ENCODE measurements at regions not wholly inside any gene's neighbourhood (a gene's known extent, or its start where the extent isn't known, plus 50 kb on each side); places are given as distances from the start of the nearest gene placed in this dataset.

GRCh38 chr20:40499391-40499790 is 189.6 kb downstream of the MAFB start:
- no peak for TF ChIP-seq CTCF (IDR thresholded peaks at IDR 0.05)
- TF ChIP-seq POLR2A (IDR thresholded peaks at IDR 0.05) = no peak
